Fibroblast of skin of right quadriceps (primary cell): ENCODE measurements at regions not wholly inside any gene's neighbourhood (a gene's known extent, or its start where the extent isn't known, plus 50 kb on each side); places are given as distances from the start of the nearest gene placed in this dataset.
"Not testable (repeated sequence)": the region's sequence is repeated elsewhere in the genome, so short reads cannot be mapped to it uniquely, and the experiment has no call there.

Experiments used
- DNase-seq: peaks from one replicate; pipeline ENCODE4 v3.0.0-alpha.2; 2013

GRCh38 chrX:26581091-26581490 lies 365.1 kb downstream of the MAGEB5 start:
- peak; percentile 77 for DNase-seq

- peak; percentile 36 for DNase-seq
Measured at GRCh38 chrX:26580021-26580420, 364.1 kb downstream of the MAGEB5 start.

- DNase-seq = peak; percentile 47
Measured at GRCh38 chrX:26574234-26574633, 358.3 kb downstream of the MAGEB5 start.

- no peak for DNase-seq
Measured at GRCh38 chrX:26562156-26562555, 346.2 kb downstream of the MAGEB5 start.

- no peak for DNase-seq
Measured at GRCh38 chrX:26559855-26560254, 343.9 kb downstream of the MAGEB5 start.

GRCh38 chrX:26558719-26559386 lies 342.9 kb downstream of the MAGEB5 start:
- no peak for DNase-seq

- DNase-seq = no peak
Measured at GRCh38 chrX:26557691-26558321, 341.8 kb downstream of the MAGEB5 start.

GRCh38 chrX:26525768-26526167 lies 309.8 kb downstream of the MAGEB5 start:
- DNase-seq = not testable (repeated sequence)

- no peak for DNase-seq
Measured at GRCh38 chrX:26522501-26522900, 306.5 kb downstream of the MAGEB5 start.

- no peak for DNase-seq
Measured at GRCh38 chrX:26511589-26512363, 295.8 kb downstream of the MAGEB5 start.

- no peak for DNase-seq
Measured at GRCh38 chrX:26470941-26471340, 255.0 kb downstream of the MAGEB5 start.

- no peak for DNase-seq
Measured at GRCh38 chrX:26466387-26466786, 250.4 kb downstream of the MAGEB5 start.

- no peak for DNase-seq
Measured at GRCh38 chrX:26445288-26445687, 229.3 kb downstream of the MAGEB5 start.

GRCh38 chrX:26444417-26444816 lies 228.4 kb downstream of the MAGEB5 start:
- DNase-seq = not testable (repeated sequence)

- DNase-seq = peak; percentile 2
Measured at GRCh38 chrX:26442340-26442739, 226.4 kb downstream of the MAGEB5 start.

- DNase-seq = no peak
Measured at GRCh38 chrX:26414534-26414933, 198.6 kb downstream of the MAGEB5 start.

- no peak for DNase-seq
Measured at GRCh38 chrX:26411045-26411444, 195.1 kb downstream of the MAGEB5 start.

- no peak for DNase-seq
Measured at GRCh38 chrX:26409636-26410035, 193.7 kb downstream of the MAGEB5 start.

- no peak for DNase-seq
Measured at GRCh38 chrX:26387906-26388305, 171.9 kb downstream of the MAGEB5 start.

GRCh38 chrX:26376037-26376708 lies 160.2 kb downstream of the MAGEB5 start:
- DNase-seq = no peak

- DNase-seq = no peak
Measured at GRCh38 chrX:26375346-26375745, 159.4 kb downstream of the MAGEB5 start.

GRCh38 chrX:26373829-26374228 lies 157.9 kb downstream of the MAGEB5 start:
- no peak for DNase-seq

GRCh38 chrX:26352891-26353430 lies 137.0 kb downstream of the MAGEB5 start:
- DNase-seq = no peak
